Kidney tubule cell (primary cell): ENCODE measurements at regions not wholly inside any gene's neighbourhood (a gene's known extent, or its start where the extent isn't known, plus 50 kb on each side); places are given as distances from the start of the nearest gene placed in this dataset.
"Not testable (repeated sequence)": the region's sequence is repeated elsewhere in the genome, so short reads cannot be mapped to it uniquely, and the experiment has no call there.

Experiments used
- DNase-seq: peaks from one replicate; pipeline ENCODE4 v3.0.0-alpha.2; 2018; ENCODE audit warnings: low spot score

- DNase-seq, result no peak
Measured at GRCh38 chr10:53072144-53072543, 299.6 kb upstream of the MBL2 start.

- DNase-seq, result no peak
Measured at GRCh38 chr10:53071505-53072125, 299.0 kb upstream of the MBL2 start.

- DNase-seq, result no peak
Measured at GRCh38 chr10:53069013-53069412, 296.4 kb upstream of the MBL2 start.

GRCh38 chr10:53064614-53065013 is 292.0 kb upstream of the MBL2 start:
- no peak for DNase-seq

GRCh38 chr10:53063805-53064204 is 291.2 kb upstream of the MBL2 start:
- DNase-seq, result no peak

GRCh38 chr10:53052521-53053164 is 280.1 kb upstream of the MBL2 start:
- peak; percentile 8 for DNase-seq

- DNase-seq, result no peak
Measured at GRCh38 chr10:53045315-53045714, 272.7 kb upstream of the MBL2 start.

- DNase-seq, result not testable (repeated sequence)
Measured at GRCh38 chr10:53035823-53036222, 263.2 kb upstream of the MBL2 start.

- no peak for DNase-seq
Measured at GRCh38 chr10:53033396-53033795, 260.8 kb upstream of the MBL2 start.

- DNase-seq, result peak; percentile 82
Measured at GRCh38 chr10:53029872-53030849, 257.6 kb upstream of the MBL2 start.

- peak; percentile 10 for DNase-seq
Measured at GRCh38 chr10:53029449-53029848, 256.9 kb upstream of the MBL2 start.

- DNase-seq, result not testable (repeated sequence)
Measured at GRCh38 chr10:53025765-53026164, 253.2 kb upstream of the MBL2 start.

GRCh38 chr10:53025172-53025711 is 252.7 kb upstream of the MBL2 start:
- DNase-seq, result peak; percentile 37

- DNase-seq, result no peak
Measured at GRCh38 chr10:53023411-53023810, 250.8 kb upstream of the MBL2 start.

- peak; percentile 62 for DNase-seq
Measured at GRCh38 chr10:53022611-53023088, 250.1 kb upstream of the MBL2 start.

- no peak for DNase-seq
Measured at GRCh38 chr10:53013201-53013810, 240.7 kb upstream of the MBL2 start.

GRCh38 chr10:53009961-53010907 is 237.7 kb upstream of the MBL2 start:
- no peak for DNase-seq

- no peak for DNase-seq
Measured at GRCh38 chr10:53007527-53007842, 234.9 kb upstream of the MBL2 start.

- no peak for DNase-seq
Measured at GRCh38 chr10:53006663-53007526, 234.3 kb upstream of the MBL2 start.
